ENCODE measurements at regions not wholly inside any gene's neighbourhood (a gene's known extent, or its start where the extent isn't known, plus 50 kb on each side); places are given as distances from the start of the nearest gene placed in this dataset.

DNA sequence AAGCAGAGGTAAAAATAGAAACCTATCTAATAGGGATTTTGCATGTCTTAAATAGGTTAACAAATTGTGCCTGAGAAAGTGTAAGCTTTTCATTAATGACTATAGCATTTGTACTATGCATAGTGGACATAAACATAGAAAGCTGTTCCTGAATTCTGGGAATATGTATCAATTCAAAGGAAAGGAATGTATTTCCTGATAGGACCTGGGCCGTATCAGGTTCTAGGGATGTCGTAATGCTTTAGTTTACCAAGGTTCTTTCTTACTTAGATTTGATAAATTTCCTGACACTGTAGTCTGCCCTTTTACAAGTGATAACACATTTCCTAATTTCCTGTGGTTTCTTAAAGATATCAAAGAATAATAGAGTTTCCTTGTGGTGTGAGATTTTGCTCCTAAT, 191.3 kb downstream of the CDH7 start:
- TF ChIP-seq TAF1 (IDR thresholded peaks at IDR 0.05; ENCODE audit: low read depth) (no peak), EP300 (IDR thresholded peaks at IDR 0.05; ENCODE audit: borderline replicate concordance) (no peak), NFIC (IDR thresholded peaks at IDR 0.05) (no peak)
- TF ChIP-seq, protein P1, sequence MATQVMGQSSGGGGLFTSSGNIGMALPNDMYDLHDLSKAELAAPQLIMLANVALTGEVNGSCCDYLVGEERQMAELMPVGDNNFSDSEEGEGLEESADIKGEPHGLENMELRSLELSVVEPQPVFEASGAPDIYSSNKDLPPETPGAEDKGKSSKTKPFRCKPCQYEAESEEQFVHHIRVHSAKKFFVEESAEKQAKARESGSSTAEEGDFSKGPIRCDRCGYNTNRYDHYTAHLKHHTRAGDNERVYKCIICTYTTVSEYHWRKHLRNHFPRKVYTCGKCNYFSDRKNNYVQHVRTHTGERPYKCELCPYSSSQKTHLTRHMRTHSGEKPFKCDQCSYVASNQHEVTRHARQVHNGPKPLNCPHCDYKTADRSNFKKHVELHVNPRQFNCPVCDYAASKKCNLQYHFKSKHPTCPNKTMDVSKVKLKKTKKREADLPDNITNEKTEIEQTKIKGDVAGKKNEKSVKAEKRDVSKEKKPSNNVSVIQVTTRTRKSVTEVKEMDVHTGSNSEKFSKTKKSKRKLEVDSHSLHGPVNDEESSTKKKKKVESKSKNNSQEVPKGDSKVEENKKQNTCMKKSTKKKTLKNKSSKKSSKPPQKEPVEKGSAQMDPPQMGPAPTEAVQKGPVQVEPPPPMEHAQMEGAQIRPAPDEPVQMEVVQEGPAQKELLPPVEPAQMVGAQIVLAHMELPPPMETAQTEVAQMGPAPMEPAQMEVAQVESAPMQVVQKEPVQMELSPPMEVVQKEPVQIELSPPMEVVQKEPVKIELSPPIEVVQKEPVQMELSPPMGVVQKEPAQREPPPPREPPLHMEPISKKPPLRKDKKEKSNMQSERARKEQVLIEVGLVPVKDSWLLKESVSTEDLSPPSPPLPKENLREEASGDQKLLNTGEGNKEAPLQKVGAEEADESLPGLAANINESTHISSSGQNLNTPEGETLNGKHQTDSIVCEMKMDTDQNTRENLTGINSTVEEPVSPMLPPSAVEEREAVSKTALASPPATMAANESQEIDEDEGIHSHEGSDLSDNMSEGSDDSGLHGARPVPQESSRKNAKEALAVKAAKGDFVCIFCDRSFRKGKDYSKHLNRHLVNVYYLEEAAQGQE (IDR thresholded peaks at IDR 0.05; ENCODE audit: low read depth): no peak
